ENCODE measurements at regions not wholly inside any gene's neighbourhood (a gene's known extent, or its start where the extent isn't known, plus 50 kb on each side); places are given as distances from the start of the nearest gene placed in this dataset.
A peak's percentile ranks its signal among the peaks of the same experiment; 100 is the strongest.
"Not testable (repeated sequence)": the region's sequence is repeated elsewhere in the genome, so short reads cannot be mapped to it uniquely, and the experiment has no call there.

- H3K9ac ChIP-seq (ENCODE audit: low read length in 5 of 5); H3K36me3 ChIP-seq (ENCODE audit: control insufficient read depth in 5 of 5, insufficient read depth in 5 of 5, low read length in 5 of 5); H3K27me3 ChIP-seq (ENCODE audit: control insufficient read depth in 5 of 5, insufficient read depth in 4 of 5, low read length in 5 of 5); H3K9me3 ChIP-seq (ENCODE audit: control insufficient read depth in 5 of 5, low read length in 5 of 5); H3K27ac ChIP-seq (ENCODE audit: low read depth, low read length); H3K4me3 ChIP-seq (ENCODE audit: low read depth in 1 of 5, low read length in 5 of 5); H3K4me1 ChIP-seq (ENCODE audit: control insufficient read depth in 5 of 5, insufficient read depth in 5 of 5, low read length in 5 of 5): not testable (repeated sequence)
These were observed 82.3 kb upstream of the FCGR1A start for GRCh38 chr1:149700220-149700619.

DNA sequence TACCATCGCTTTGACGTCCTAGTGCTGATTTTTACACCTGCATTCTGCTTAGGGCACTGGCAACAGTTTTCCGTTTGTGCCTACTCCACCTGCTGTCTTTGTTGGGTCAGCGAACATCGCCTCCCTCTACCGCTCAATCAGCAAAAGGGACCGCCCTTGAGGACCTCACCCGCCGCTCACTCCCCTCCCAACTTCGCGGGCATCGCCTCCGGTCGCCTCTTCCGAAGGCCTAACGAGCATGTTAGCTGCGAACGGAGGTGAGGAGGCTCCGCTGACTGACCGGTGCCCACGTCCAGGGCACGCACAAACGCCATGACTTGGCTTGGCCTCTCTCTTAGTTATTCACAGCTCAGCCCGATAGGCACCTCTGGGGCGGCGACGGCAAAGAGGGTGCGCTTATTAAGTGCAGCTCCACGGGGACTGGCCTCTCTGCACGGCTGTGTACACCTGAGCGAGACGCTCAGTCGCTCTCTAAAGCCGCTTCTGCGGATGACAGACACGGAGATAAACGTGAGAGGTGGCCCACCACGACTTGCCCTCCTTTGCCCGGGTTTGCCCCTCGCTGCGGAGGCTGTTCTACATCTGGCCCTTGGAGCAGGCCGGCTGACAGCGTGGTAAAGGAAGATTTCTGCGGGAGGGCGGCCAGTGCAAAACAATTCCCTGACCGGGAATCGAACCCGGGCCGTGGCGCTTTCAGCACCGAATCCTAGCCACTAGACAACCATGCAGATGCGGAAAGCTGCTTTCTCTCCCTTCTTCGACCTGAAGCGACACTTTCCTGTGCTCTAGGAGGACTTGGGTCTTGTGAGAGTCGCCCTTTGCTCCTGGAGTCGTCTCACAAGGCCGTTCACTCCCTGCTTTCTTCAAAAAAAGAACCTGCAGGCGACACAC is 81.6 kb upstream of the FCGR1A start:
- not testable (repeated sequence) for H3K4me1 ChIP-seq (ENCODE audit: control insufficient read depth in 5 of 5, insufficient read depth in 5 of 5, low read length in 5 of 5); H3K36me3 ChIP-seq (ENCODE audit: control insufficient read depth in 5 of 5, insufficient read depth in 5 of 5, low read length in 5 of 5); H3K4me3 ChIP-seq (ENCODE audit: low read depth in 1 of 5, low read length in 5 of 5); H3K9ac ChIP-seq (ENCODE audit: low read length in 5 of 5); H3K9me3 ChIP-seq (ENCODE audit: control insufficient read depth in 5 of 5, low read length in 5 of 5); H3K27me3 ChIP-seq (ENCODE audit: control insufficient read depth in 5 of 5, insufficient read depth in 4 of 5, low read length in 5 of 5); H3K27ac ChIP-seq (ENCODE audit: low read depth, low read length)

GRCh38 chr1:149708192-149708853 is 74.2 kb upstream of the FCGR1A start:
- not testable (repeated sequence) for H3K27me3 ChIP-seq (ENCODE audit: control insufficient read depth in 5 of 5, insufficient read depth in 4 of 5, low read length in 5 of 5); H3K27ac ChIP-seq (ENCODE audit: low read depth, low read length); H3K9me3 ChIP-seq (ENCODE audit: control insufficient read depth in 5 of 5, low read length in 5 of 5); H3K36me3 ChIP-seq (ENCODE audit: control insufficient read depth in 5 of 5, insufficient read depth in 5 of 5, low read length in 5 of 5); H3K9ac ChIP-seq (ENCODE audit: low read length in 5 of 5); H3K4me1 ChIP-seq (ENCODE audit: control insufficient read depth in 5 of 5, insufficient read depth in 5 of 5, low read length in 5 of 5)
- peak overlapping the region in 2 of 5 donors; percentile 40 to 47 for H3K4me3 ChIP-seq (ENCODE audit: low read depth in 1 of 5, low read length in 5 of 5)

GRCh38 chr1:149711651-149712050 is 70.8 kb upstream of the FCGR1A start:
- not testable (repeated sequence) for H3K9ac ChIP-seq (ENCODE audit: low read length in 5 of 5); H3K27me3 ChIP-seq (ENCODE audit: control insufficient read depth in 5 of 5, insufficient read depth in 4 of 5, low read length in 5 of 5); H3K36me3 ChIP-seq (ENCODE audit: control insufficient read depth in 5 of 5, insufficient read depth in 5 of 5, low read length in 5 of 5); H3K4me3 ChIP-seq (ENCODE audit: low read depth in 1 of 5, low read length in 5 of 5); H3K4me1 ChIP-seq (ENCODE audit: control insufficient read depth in 5 of 5, insufficient read depth in 5 of 5, low read length in 5 of 5); H3K9me3 ChIP-seq (ENCODE audit: control insufficient read depth in 5 of 5, low read length in 5 of 5); H3K27ac ChIP-seq (ENCODE audit: low read depth, low read length)

- H3K9me3 ChIP-seq (ENCODE audit: control insufficient read depth in 5 of 5, low read length in 5 of 5); H3K9ac ChIP-seq (ENCODE audit: low read length in 5 of 5); H3K27me3 ChIP-seq (ENCODE audit: control insufficient read depth in 5 of 5, insufficient read depth in 4 of 5, low read length in 5 of 5); H3K27ac ChIP-seq (ENCODE audit: low read depth, low read length); H3K4me1 ChIP-seq (ENCODE audit: control insufficient read depth in 5 of 5, insufficient read depth in 5 of 5, low read length in 5 of 5); H3K36me3 ChIP-seq (ENCODE audit: control insufficient read depth in 5 of 5, insufficient read depth in 5 of 5, low read length in 5 of 5): not testable (repeated sequence)
- peak overlapping the region in 1 of 5 donors; percentile 32 for H3K4me3 ChIP-seq (ENCODE audit: low read depth in 1 of 5, low read length in 5 of 5)
These were observed 70.2 kb upstream of the FCGR1A start for GRCh38 chr1:149712154-149712927.

DNA sequence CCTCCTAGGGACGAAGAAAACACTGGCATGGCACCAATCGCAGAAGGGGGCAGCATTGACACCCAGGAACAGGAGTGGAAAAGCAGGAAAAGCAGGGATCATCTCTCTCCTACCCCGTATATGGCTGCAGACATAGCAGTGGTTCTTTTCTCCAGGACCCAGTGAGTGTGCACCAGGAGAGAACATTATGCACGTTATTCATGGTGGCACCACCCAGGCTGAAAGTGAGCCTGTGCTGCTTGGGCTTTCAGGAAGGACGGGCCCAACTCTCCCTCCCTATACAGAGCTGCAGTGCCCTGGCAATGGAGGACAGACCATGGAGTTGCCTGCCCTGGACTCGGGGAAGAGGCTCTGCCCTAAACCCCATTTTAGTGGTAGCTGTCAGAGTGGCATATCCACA is 69.0 kb upstream of the FCGR1A start:
- H3K9me3 ChIP-seq (ENCODE audit: control insufficient read depth in 5 of 5, low read length in 5 of 5); H3K9ac ChIP-seq (ENCODE audit: low read length in 5 of 5); H3K4me1 ChIP-seq (ENCODE audit: control insufficient read depth in 5 of 5, insufficient read depth in 5 of 5, low read length in 5 of 5); H3K27me3 ChIP-seq (ENCODE audit: control insufficient read depth in 5 of 5, insufficient read depth in 4 of 5, low read length in 5 of 5); H3K36me3 ChIP-seq (ENCODE audit: control insufficient read depth in 5 of 5, insufficient read depth in 5 of 5, low read length in 5 of 5); H3K27ac ChIP-seq (ENCODE audit: low read depth, low read length); H3K4me3 ChIP-seq (ENCODE audit: low read depth in 1 of 5, low read length in 5 of 5): not testable (repeated sequence)

- H3K4me3 ChIP-seq (ENCODE audit: low read depth in 1 of 5, low read length in 5 of 5); H3K27me3 ChIP-seq (ENCODE audit: control insufficient read depth in 5 of 5, insufficient read depth in 4 of 5, low read length in 5 of 5); H3K27ac ChIP-seq (ENCODE audit: low read depth, low read length); H3K9me3 ChIP-seq (ENCODE audit: control insufficient read depth in 5 of 5, low read length in 5 of 5); H3K9ac ChIP-seq (ENCODE audit: low read length in 5 of 5); H3K36me3 ChIP-seq (ENCODE audit: control insufficient read depth in 5 of 5, insufficient read depth in 5 of 5, low read length in 5 of 5); H3K4me1 ChIP-seq (ENCODE audit: control insufficient read depth in 5 of 5, insufficient read depth in 5 of 5, low read length in 5 of 5): not testable (repeated sequence)
These were observed 68.5 kb upstream of the FCGR1A start for GRCh38 chr1:149713952-149714351.

DNA sequence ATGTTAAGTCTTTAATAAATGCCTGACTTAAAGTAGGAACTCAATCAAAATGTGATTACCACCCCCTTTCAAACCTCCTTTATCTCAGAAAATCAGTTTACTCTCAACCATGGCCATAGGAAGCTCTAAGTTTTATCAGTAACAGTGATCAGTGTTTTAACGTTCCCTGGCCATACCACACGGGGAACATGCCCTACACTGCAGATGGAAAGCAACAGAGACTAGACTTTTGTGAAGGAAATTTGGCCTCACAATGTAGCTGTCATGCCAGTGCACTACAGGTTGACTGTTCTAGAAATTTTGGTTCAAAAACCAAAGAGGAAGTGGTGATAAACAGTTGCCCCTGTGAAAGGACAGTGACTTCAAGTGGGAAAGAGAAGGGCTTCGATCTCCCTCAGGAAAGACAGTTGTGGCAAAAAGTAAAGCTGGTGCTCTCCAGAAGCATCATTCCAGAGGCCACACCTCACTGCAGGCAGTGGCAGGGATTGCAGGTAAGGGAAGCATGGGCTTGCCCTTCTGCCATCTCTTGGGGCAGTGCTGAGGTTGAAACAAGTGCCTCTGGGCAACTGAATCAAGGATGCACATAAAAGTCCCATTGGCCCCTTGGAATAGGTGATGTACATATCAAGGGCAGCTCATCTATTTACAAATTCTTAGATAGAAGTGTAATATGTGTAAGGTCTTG is 57.7 kb upstream of the FCGR1A start:
- H3K4me3 ChIP-seq (ENCODE audit: low read depth in 1 of 5, low read length in 5 of 5); H3K9me3 ChIP-seq (ENCODE audit: control insufficient read depth in 5 of 5, low read length in 5 of 5); H3K27ac ChIP-seq (ENCODE audit: low read depth, low read length); H3K4me1 ChIP-seq (ENCODE audit: control insufficient read depth in 5 of 5, insufficient read depth in 5 of 5, low read length in 5 of 5); H3K9ac ChIP-seq (ENCODE audit: low read length in 5 of 5); H3K36me3 ChIP-seq (ENCODE audit: control insufficient read depth in 5 of 5, insufficient read depth in 5 of 5, low read length in 5 of 5); H3K27me3 ChIP-seq (ENCODE audit: control insufficient read depth in 5 of 5, insufficient read depth in 4 of 5, low read length in 5 of 5): not testable (repeated sequence)

- H3K9ac ChIP-seq (ENCODE audit: low read length in 5 of 5) = not testable (repeated sequence)
These were observed 55.8 kb upstream of the FCGR1A start for GRCh38 chr1:149726688-149727087.

DNA sequence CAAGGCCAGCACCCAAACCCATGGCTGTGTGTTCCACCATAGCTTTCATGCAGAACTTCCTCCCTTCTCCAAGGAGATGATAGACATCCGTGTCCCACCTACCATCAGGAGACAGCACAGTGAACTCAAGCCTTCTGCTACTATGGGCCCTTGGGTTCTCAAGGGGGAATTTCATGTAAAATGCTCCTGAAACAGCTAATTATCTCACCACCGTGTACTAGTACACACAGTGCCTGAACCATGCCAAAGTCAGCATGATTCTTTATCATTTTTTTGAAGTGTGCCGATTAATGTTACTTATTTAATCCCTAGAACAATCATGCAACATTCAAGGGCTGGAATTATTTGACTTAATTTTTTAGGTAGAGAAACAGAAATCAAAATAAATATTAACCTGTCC is 53.9 kb upstream of the FCGR1A start:
- H3K4me3 ChIP-seq (ENCODE audit: low read depth in 1 of 5, low read length in 5 of 5); H3K4me1 ChIP-seq (ENCODE audit: control insufficient read depth in 5 of 5, insufficient read depth in 5 of 5, low read length in 5 of 5); H3K9ac ChIP-seq (ENCODE audit: low read length in 5 of 5); H3K36me3 ChIP-seq (ENCODE audit: control insufficient read depth in 5 of 5, insufficient read depth in 5 of 5, low read length in 5 of 5); H3K27me3 ChIP-seq (ENCODE audit: control insufficient read depth in 5 of 5, insufficient read depth in 4 of 5, low read length in 5 of 5); H3K27ac ChIP-seq (ENCODE audit: low read depth, low read length); H3K9me3 ChIP-seq (ENCODE audit: control insufficient read depth in 5 of 5, low read length in 5 of 5): not testable (repeated sequence)

More at GRCh38 chr1:149726688-149727087, 55.8 kb upstream of the FCGR1A start:
- H3K4me1 ChIP-seq (ENCODE audit: control insufficient read depth in 5 of 5, insufficient read depth in 5 of 5, low read length in 5 of 5); H3K9me3 ChIP-seq (ENCODE audit: control insufficient read depth in 5 of 5, low read length in 5 of 5); H3K36me3 ChIP-seq (ENCODE audit: control insufficient read depth in 5 of 5, insufficient read depth in 5 of 5, low read length in 5 of 5); H3K27me3 ChIP-seq (ENCODE audit: control insufficient read depth in 5 of 5, insufficient read depth in 4 of 5, low read length in 5 of 5); H3K27ac ChIP-seq (ENCODE audit: low read depth, low read length); H3K4me3 ChIP-seq (ENCODE audit: low read depth in 1 of 5, low read length in 5 of 5): not testable (repeated sequence)

Data from subcutaneous abdominal adipose tissue (tissue), 5 donors.